ENCODE measurements at regions not wholly inside any gene's neighbourhood (a gene's known extent, or its start where the extent isn't known, plus 50 kb on each side); places are given as distances from the start of the nearest gene placed in this dataset.

- H3K4me3 ChIP-seq (ENCODE audit: low read length) = no peak overlapping the region
- ATAC-seq (no peak), DNase-seq (no peak)
- no peaks in the 10 kb centered on the region for H3F3A ChIP-seq (ENCODE audit: low read length, unreplicated experiment)
- ChIA-PET POLR2A (ENCODE audit: unreplicated experiment) (no interaction called here), CTCF (no interaction called here)
- H3K9ac ChIP-seq (ENCODE audit: low read length) = no peak overlapping the region
- H3K36me3 ChIP-seq (ENCODE audit: low read depth, low read length) = no peaks in the 10 kb centered on the region
- no peak overlapping the region for H3K4me2 ChIP-seq (ENCODE audit: low read length)
- TF ChIP-seq EZH2 (IDR thresholded peaks at IDR 0.05; ENCODE audit: low read length, unreplicated experiment) (no peak), CTCF (conservative IDR thresholded peaks at IDR 0.05; ENCODE audit: low read depth, low read length) (no peak), EZH2phosphoT487 (IDR thresholded peaks at IDR 0.05; ENCODE audit: borderline replicate concordance, low read length) (no peak)
- no peak overlapping the region for H2AFZ ChIP-seq (ENCODE audit: low read length)
- H4K20me1 ChIP-seq (ENCODE audit: low read length) = no peaks in the 10 kb centered on the region
- H3K27me3 ChIP-seq (ENCODE audit: low read length) = no peaks in the 10 kb centered on the region; the same call in 1 of the 2 replicates
- no TSS peak for BruUV-seq (replicated peaks)
- H3K4me1 ChIP-seq (ENCODE audit: insufficient read depth, low read length) = no peaks in the 10 kb centered on the region
- intact Hi-C loops (cut with micrococcal nuclease) = no loop called here
- H3K79me2 ChIP-seq (ENCODE audit: low read length) = no peaks in the 10 kb centered on the region
- no peaks in the 10 kb centered on the region for H3K9me2 ChIP-seq (replicated peaks; ENCODE audit: low read length)
- H3K27ac ChIP-seq (ENCODE audit: low read length) = no peak overlapping the region
- H3K9me3 ChIP-seq (ENCODE audit: low read length) = no peaks in the 10 kb centered on the region
These were observed 67.0 kb upstream of the NEK6 start for GRCh38 chr9:124190761-124191160.

- intact Hi-C loops (cut with micrococcal nuclease) = no loop called here
- Histone ChIP-seq H3K9me3 (ENCODE audit: low read length) (no peaks in the 10 kb centered on the region), H3K9me2 (replicated peaks; ENCODE audit: low read length) (no peaks in the 10 kb centered on the region), H2AFZ (ENCODE audit: low read length) (no peak overlapping the region), H3K27ac (ENCODE audit: low read length) (no peak overlapping the region), H3K79me2 (ENCODE audit: low read length) (no peaks in the 10 kb centered on the region), H3K4me3 (ENCODE audit: low read length) (no peak overlapping the region), H3K4me2 (ENCODE audit: low read length) (no peak overlapping the region), H3K4me1 (ENCODE audit: insufficient read depth, low read length) (no peaks in the 10 kb centered on the region), H3K9ac (ENCODE audit: low read length) (no peak overlapping the region), H3F3A (ENCODE audit: low read length, unreplicated experiment) (no peaks in the 10 kb centered on the region), H4K20me1 (ENCODE audit: low read length) (no peaks in the 10 kb centered on the region), H3K27me3 (ENCODE audit: low read length) (no peaks in the 10 kb centered on the region), H3K36me3 (ENCODE audit: low read depth, low read length) (no peaks in the 10 kb centered on the region)
- no peak for DNase-seq
- BruUV-seq (replicated peaks) = no TSS peak
- CTCF ChIA-PET = no interaction called here
- POLR2A ChIA-PET (ENCODE audit: unreplicated experiment) = no interaction called here
- ATAC-seq = no peak
- no peak for TF ChIP-seq CTCF (conservative IDR thresholded peaks at IDR 0.05; ENCODE audit: low read depth, low read length)
- no peak for TF ChIP-seq EZH2phosphoT487 (IDR thresholded peaks at IDR 0.05; ENCODE audit: borderline replicate concordance, low read length)
- no peak for TF ChIP-seq EZH2 (IDR thresholded peaks at IDR 0.05; ENCODE audit: low read length, unreplicated experiment)
These were observed 65.9 kb upstream of the NEK6 start for GRCh38 chr9:124191691-124192395.

DNA sequence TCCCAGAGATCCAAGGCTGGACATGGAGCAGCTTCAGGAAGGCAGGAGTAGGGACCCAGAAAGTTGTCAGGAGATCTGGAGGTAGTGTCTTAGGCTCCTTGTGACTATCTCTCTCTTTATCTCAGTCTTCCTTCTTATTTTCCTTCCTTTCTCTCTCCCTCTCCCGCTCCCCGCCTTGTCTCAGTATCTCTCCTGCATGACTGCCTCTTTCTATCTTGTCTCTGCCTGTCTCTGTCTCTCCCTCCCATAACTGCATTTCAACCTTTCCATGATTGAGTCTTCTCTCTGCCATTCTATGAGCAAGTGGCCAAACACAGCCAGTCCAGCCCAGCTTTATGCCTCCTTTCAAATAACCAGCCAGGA is 61.0 kb upstream of the NEK6 start:
- no peak for TF ChIP-seq CTCF (conservative IDR thresholded peaks at IDR 0.05; ENCODE audit: low read depth, low read length)
- no peak for TF ChIP-seq EZH2phosphoT487 (IDR thresholded peaks at IDR 0.05; ENCODE audit: borderline replicate concordance, low read length)
- no peak for TF ChIP-seq EZH2 (IDR thresholded peaks at IDR 0.05; ENCODE audit: low read length, unreplicated experiment)

More for the DNA sequence above, 61.0 kb upstream of the NEK6 start:
- H3K4me3 ChIP-seq (ENCODE audit: low read length) = no peak overlapping the region
- H3K27ac ChIP-seq (ENCODE audit: low read length) = no peak overlapping the region
- CTCF ChIA-PET = no interaction called here
- H3F3A ChIP-seq (ENCODE audit: low read length, unreplicated experiment) = no peaks in the 10 kb centered on the region
- no peak overlapping the region for H2AFZ ChIP-seq (ENCODE audit: low read length)
- POLR2A ChIA-PET (ENCODE audit: unreplicated experiment) = no interaction called here
- H3K9me2 ChIP-seq (replicated peaks; ENCODE audit: low read length) = no peaks in the 10 kb centered on the region
- H3K27me3 ChIP-seq (ENCODE audit: low read length) = no peaks in the 10 kb centered on the region
- BruUV-seq (replicated peaks) = no TSS peak
- H3K79me2 ChIP-seq (ENCODE audit: low read length) = no peaks in the 10 kb centered on the region
- no peaks in the 10 kb centered on the region for H3K4me1 ChIP-seq (ENCODE audit: insufficient read depth, low read length)
- H3K36me3 ChIP-seq (ENCODE audit: low read depth, low read length) = no peaks in the 10 kb centered on the region
- no peaks in the 10 kb centered on the region for H3K9me3 ChIP-seq (ENCODE audit: low read length)
- H4K20me1 ChIP-seq (ENCODE audit: low read length) = no peaks in the 10 kb centered on the region
- no peak overlapping the region for H3K4me2 ChIP-seq (ENCODE audit: low read length)
- ATAC-seq (no peak), DNase-seq (no peak)
- intact Hi-C loops (cut with micrococcal nuclease) = no loop called here
- H3K9ac ChIP-seq (ENCODE audit: low read length) = no peak overlapping the region
